Ovary (tissue), 7 donors: ENCODE measurements at regions not wholly inside any gene's neighbourhood (a gene's known extent, or its start where the extent isn't known, plus 50 kb on each side); places are given as distances from the start of the nearest gene placed in this dataset.

Experiments used
- DNase-seq, 5 donors: peaks; one replicate each; pipeline ENCODE4 v3.0.0-alpha.2; 2019 to 2020
- H3K27ac ChIP-seq, 2 donors: fragments of 200-600 bp; one replicate each; pipeline versions ENCODE4 v1.5.1 to v1.8.0; 2019 to 2022
- H3K27me3 ChIP-seq: fragments of 200-600 bp; one replicate; pipeline ENCODE4 v1.8.0; 2022
- H3K36me3 ChIP-seq: fragments of 200-600 bp; sonication (generic); one replicate; pipeline ENCODE4 v1.5.1; 2019
- H3K4me1 ChIP-seq: one replicate; pipeline ENCODE4 v1.8.1; 2013; ENCODE audit warnings: mild to moderate bottlenecking, moderate library complexity; ENCODE audit not compliant: insufficient read depth
- H3K4me3 ChIP-seq: fragments of 200-600 bp; sonication (generic); one replicate; pipeline ENCODE4 v1.5.1; 2017
- H3K9me3 ChIP-seq, 2 donors: fragments of 200-600 bp in 1 of 2; sonication (generic) in 1 of 2; one replicate each; pipeline versions ENCODE4 v1.5.1 to v1.8.1; 2013 to 2019; ENCODE audit warnings: mild to moderate bottlenecking in 1 of 2, moderate library complexity in 1 of 2
- CTCF ChIP-seq, 3 donors: fragments of 450-650 bp in 2 of 3; fragments of 200-600 bp in 1 of 3; IDR thresholded peaks; one replicate each; pipeline versions ENCODE4 v1.5.1 to v1.8.0; 2016 to 2022; ENCODE audit warnings: antibody characterized with exemption in 3 of 3, mild to moderate bottlenecking in 1 of 3
- EP300 ChIP-seq: sonication (generic); formaldehyde crosslinking; IDR thresholded peaks from one replicate; pipeline ENCODE4 v1.6.1; 2017; ENCODE audit warnings: antibody characterized with exemption
- POLR2A ChIP-seq: fragments of 450-650 bp; IDR thresholded peaks from one replicate; pipeline ENCODE4 v1.6.1; 2017; ENCODE audit warnings: antibody characterized with exemption, mild to moderate bottlenecking, moderate library complexity
- WGBS, 3 donors: extraction: QIAGEN DNeasy Blood & Tissue Kit in 1 of 3; methylation state at CpG; one replicate each; pipeline versions ENCODE4 v1.1.5 to v1.1.7; 2013 to 2017; 5-methylcytosine and 5-hydroxymethylcytosine counted together
- intact Hi-C, 4 donors: fragments of 100-400 bp; cut with DNase I; formaldehyde crosslinking; loops; one replicate each; pipeline versions ENCODE4 v1.11.0 to v1.15.1; 2022 to 2023
- donor health status: DM: no; HTN: no; CAD: no; lungs with moderate emphysema.
- donor health status: DM: no; HTN: no; CAD: no.
- donor health status: Bipolar disorder and iron deficiency.
- donor health status: DM: no; HTN: no; CAD: no.
- donor health status: DM: yes; HTN: yes; CAD: no.

- no peaks in the 10 kb centered on the region for H3K27me3 ChIP-seq
- no peaks in the 10 kb centered on the region for H3K36me3 ChIP-seq
- intact Hi-C loops, result no loop called here
- no peak overlapping the region for H3K4me3 ChIP-seq
- H3K27ac ChIP-seq, result no peak overlapping the region
- H3K4me1 ChIP-seq, result no peaks in the 10 kb centered on the region
- 10 to 22% (median 20%) methylated on average over 7 of the region's 7 CpGs for WGBS, 3 donors
- TF ChIP-seq CTCF (IDR thresholded peaks at IDR 0.05), result no peak
- no peak for TF ChIP-seq POLR2A
- no peak for TF ChIP-seq EP300
- no peaks in the 10 kb centered on the region for H3K9me3 ChIP-seq
- no peak for DNase-seq
These were observed 522.5 kb downstream of the ETV1 start for GRCh38 chr7:13466874-13467547.

- Histone ChIP-seq H3K36me3 (no peaks in the 10 kb centered on the region), H3K27ac (no peak overlapping the region), H3K9me3 (no peaks in the 10 kb centered on the region), H3K27me3 (no peaks in the 10 kb centered on the region), H3K4me3 (no peak overlapping the region), H3K4me1 (no peaks in the 10 kb centered on the region)
- intact Hi-C loops, result no loop called here
- WGBS, 3 donors, result 85 to 89% (median 89%) methylated on average over 2 of the region's 2 CpGs
- TF ChIP-seq POLR2A (no peak), CTCF (IDR thresholded peaks at IDR 0.05) (no peak), EP300 (no peak)
- no peak for DNase-seq
These were observed 512.5 kb downstream of the ETV1 start for GRCh38 chr7:13476881-13477444.

- Histone ChIP-seq H3K36me3 (no peaks in the 10 kb centered on the region), H3K9me3 (no peaks in the 10 kb centered on the region), H3K27ac (no peak overlapping the region), H3K4me1 (no peaks in the 10 kb centered on the region), H3K4me3 (no peak overlapping the region), H3K27me3 (no peaks in the 10 kb centered on the region)
- WGBS, 3 donors, result 76 to 90% (median 86%) methylated on average over 6 of the region's 6 CpGs
- no peak for TF ChIP-seq POLR2A
- TF ChIP-seq EP300, result no peak
- no peak for TF ChIP-seq CTCF (IDR thresholded peaks at IDR 0.05)
- DNase-seq, result no peak
- intact Hi-C loops, result no loop called here
These were observed 500.1 kb downstream of the ETV1 start for GRCh38 chr7:13489386-13489785.

GRCh38 chr7:13496976-13497375 is 492.5 kb downstream of the ETV1 start:
- no peaks in the 10 kb centered on the region for H3K27me3 ChIP-seq

More at GRCh38 chr7:13496976-13497375, 492.5 kb downstream of the ETV1 start:
- DNase-seq, result no peak
- Histone ChIP-seq H3K4me1 (no peaks in the 10 kb centered on the region), H3K9me3 (no peaks in the 10 kb centered on the region), H3K27ac (no peak overlapping the region), H3K4me3 (no peak overlapping the region), H3K36me3 (no peaks in the 10 kb centered on the region)
- intact Hi-C loops, result no loop called here
- TF ChIP-seq CTCF (IDR thresholded peaks at IDR 0.05), result no peak
- TF ChIP-seq POLR2A, result no peak
- TF ChIP-seq EP300, result no peak
